DND-41 (cell line): ENCODE measurements at regions not wholly inside any gene's neighbourhood (a gene's known extent, or its start where the extent isn't known, plus 50 kb on each side); places are given as distances from the start of the nearest gene placed in this dataset.

Experiments
- EZH2 ChIP-seq: IDR thresholded peaks from 3 replicates; pipeline ENCODE4 v1.6.1; 2012; ENCODE audit warnings: borderline replicate concordance, low read depth, mild to moderate bottlenecking, moderate library complexity, low read length, inconsistent platforms; ENCODE audit not compliant: severe bottlenecking
- TF ChIP-seq, protein P1 (sequence below): IDR thresholded peaks from 2 replicates; pipeline ENCODE4 v1.5.1; 2012; ENCODE audit warnings: borderline replicate concordance, low read length, moderate library complexity, mild to moderate bottlenecking; ENCODE audit not compliant: poor library complexity, severe bottlenecking; ENCODE audit errors: extremely low read depth

DNA sequence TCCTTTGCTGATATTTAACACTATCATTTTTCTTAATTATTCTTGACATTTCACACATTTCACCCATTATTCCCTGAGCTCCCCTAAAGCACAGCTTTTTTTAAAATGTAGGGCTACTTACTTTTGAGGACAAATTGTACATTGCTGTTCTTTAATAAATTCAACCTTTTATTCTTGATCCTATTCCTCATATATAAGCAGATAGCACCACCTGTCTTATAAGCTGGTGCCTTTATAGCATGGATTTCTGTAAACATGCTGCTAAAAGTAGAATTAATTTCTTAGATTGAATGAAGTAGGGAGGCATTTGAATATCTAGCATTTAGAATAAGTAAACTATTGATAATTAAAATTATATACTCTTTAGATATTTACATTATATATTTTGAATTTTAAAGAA lies 603.4 kb upstream of the PCDH9 start:
- TF ChIP-seq, protein P1, sequence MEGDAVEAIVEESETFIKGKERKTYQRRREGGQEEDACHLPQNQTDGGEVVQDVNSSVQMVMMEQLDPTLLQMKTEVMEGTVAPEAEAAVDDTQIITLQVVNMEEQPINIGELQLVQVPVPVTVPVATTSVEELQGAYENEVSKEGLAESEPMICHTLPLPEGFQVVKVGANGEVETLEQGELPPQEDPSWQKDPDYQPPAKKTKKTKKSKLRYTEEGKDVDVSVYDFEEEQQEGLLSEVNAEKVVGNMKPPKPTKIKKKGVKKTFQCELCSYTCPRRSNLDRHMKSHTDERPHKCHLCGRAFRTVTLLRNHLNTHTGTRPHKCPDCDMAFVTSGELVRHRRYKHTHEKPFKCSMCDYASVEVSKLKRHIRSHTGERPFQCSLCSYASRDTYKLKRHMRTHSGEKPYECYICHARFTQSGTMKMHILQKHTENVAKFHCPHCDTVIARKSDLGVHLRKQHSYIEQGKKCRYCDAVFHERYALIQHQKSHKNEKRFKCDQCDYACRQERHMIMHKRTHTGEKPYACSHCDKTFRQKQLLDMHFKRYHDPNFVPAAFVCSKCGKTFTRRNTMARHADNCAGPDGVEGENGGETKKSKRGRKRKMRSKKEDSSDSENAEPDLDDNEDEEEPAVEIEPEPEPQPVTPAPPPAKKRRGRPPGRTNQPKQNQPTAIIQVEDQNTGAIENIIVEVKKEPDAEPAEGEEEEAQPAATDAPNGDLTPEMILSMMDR, result no peak
- no peak for TF ChIP-seq EZH2
